Lung (tissue), 11 donors: ENCODE measurements at regions not wholly inside any gene's neighbourhood (a gene's known extent, or its start where the extent isn't known, plus 50 kb on each side); places are given as distances from the start of the nearest gene placed in this dataset.
"Not testable (repeated sequence)": the region's sequence is repeated elsewhere in the genome, so short reads cannot be mapped to it uniquely, and the experiment has no call there.

Source experiments
- ATAC-seq: fragments of 200-7000 bp; cut with Tn5 transposase; one replicate; pipeline ENCODE4 v1.9.1; 2020; ENCODE audit warnings: moderate number of reproducible peaks; ENCODE audit not compliant: insufficient read depth, low FRiP score
- DNase-seq, 3 donors: peaks; one replicate each; pipeline ENCODE4 v3.0.0-alpha.2; 2013 to 2017
- H3K27ac ChIP-seq, 2 donors: one replicate each; pipeline ENCODE4 v1.5.1; 2013; ENCODE audit warnings: mild to moderate bottlenecking in 2 of 2, moderate library complexity in 2 of 2, control low read depth in 1 of 2, inconsistent platforms in 1 of 2, low read depth in 1 of 2, low read length in 1 of 2
- H3K27me3 ChIP-seq, 3 donors: one replicate each; pipeline ENCODE4 v1.5.1; 2013; ENCODE audit warnings: low read length in 2 of 3; ENCODE audit not compliant: control insufficient read depth in 3 of 3, insufficient read depth in 3 of 3
- H3K36me3 ChIP-seq, 4 donors: one replicate each; pipeline ENCODE4 v1.5.1; 2013; ENCODE audit warnings: low read length in 4 of 4, mild to moderate bottlenecking in 1 of 4, moderate library complexity in 1 of 4; ENCODE audit not compliant: control insufficient read depth in 4 of 4, insufficient read depth in 4 of 4
- H3K4me1 ChIP-seq, 5 donors: one replicate each; pipeline ENCODE4 v1.5.1; 2013; ENCODE audit warnings: low read length in 5 of 5, mild to moderate bottlenecking in 2 of 5, moderate library complexity in 1 of 5; ENCODE audit not compliant: control insufficient read depth in 5 of 5, insufficient read depth in 5 of 5
- H3K4me3 ChIP-seq: one replicate; pipeline ENCODE4 v1.5.1; 2013; ENCODE audit warnings: mild to moderate bottlenecking, control low read depth, moderate library complexity
- H3K9ac ChIP-seq, 2 donors: one replicate each; pipeline ENCODE4 v1.5.1; 2013; ENCODE audit warnings: low read length in 2 of 2, control low read depth in 1 of 2; ENCODE audit not compliant: insufficient read depth in 1 of 2
- H3K9me3 ChIP-seq, 4 donors: one replicate each; pipeline ENCODE4 v1.5.1; 2013; ENCODE audit warnings: low read length in 3 of 4, mild to moderate bottlenecking in 1 of 4, moderate library complexity in 1 of 4; ENCODE audit not compliant: control insufficient read depth in 4 of 4, insufficient read depth in 3 of 4
- WGBS, 2 donors: extraction: QIAGEN DNeasy Blood & Tissue Kit; methylation state at CpG; one replicate each; pipeline ENCODE4 v1.1.7; 2013; 5-methylcytosine and 5-hydroxymethylcytosine counted together
- TF ChIP-seq, protein P1 (sequence below): IDR thresholded peaks from 2 replicates; pipeline ENCODE4 v1.5.1; 2012; ENCODE audit warnings: mild to moderate bottlenecking; ENCODE audit errors: control extremely low read depth, extremely low read depth
- donor health status: control.
- donor health status: control.
- donor health status: Bipolar disorder and iron deficiency.
- donor health status: healthy.
- donor health status: DM: yes; HTN: yes; CAD: no.

- Histone ChIP-seq H3K9ac (no peak overlapping the region), H3K36me3 (no peaks in the 10 kb centered on the region), H3K9me3 (peaks cover 0 to 2% (median 0%) of the 10 kb centered on the region in 4 donors), H3K27ac (no peak overlapping the region), H3K4me1 (peaks cover 4 to 74% (median 20%) of the 10 kb centered on the region in 5 donors), H3K27me3 (no peaks in the 10 kb centered on the region), H3K4me3 (no peak overlapping the region)
- WGBS, 2 donors: 88 to 95% methylated on average over 7 of the region's 7 CpGs
- no peak for DNase-seq
- TF ChIP-seq, protein P1, sequence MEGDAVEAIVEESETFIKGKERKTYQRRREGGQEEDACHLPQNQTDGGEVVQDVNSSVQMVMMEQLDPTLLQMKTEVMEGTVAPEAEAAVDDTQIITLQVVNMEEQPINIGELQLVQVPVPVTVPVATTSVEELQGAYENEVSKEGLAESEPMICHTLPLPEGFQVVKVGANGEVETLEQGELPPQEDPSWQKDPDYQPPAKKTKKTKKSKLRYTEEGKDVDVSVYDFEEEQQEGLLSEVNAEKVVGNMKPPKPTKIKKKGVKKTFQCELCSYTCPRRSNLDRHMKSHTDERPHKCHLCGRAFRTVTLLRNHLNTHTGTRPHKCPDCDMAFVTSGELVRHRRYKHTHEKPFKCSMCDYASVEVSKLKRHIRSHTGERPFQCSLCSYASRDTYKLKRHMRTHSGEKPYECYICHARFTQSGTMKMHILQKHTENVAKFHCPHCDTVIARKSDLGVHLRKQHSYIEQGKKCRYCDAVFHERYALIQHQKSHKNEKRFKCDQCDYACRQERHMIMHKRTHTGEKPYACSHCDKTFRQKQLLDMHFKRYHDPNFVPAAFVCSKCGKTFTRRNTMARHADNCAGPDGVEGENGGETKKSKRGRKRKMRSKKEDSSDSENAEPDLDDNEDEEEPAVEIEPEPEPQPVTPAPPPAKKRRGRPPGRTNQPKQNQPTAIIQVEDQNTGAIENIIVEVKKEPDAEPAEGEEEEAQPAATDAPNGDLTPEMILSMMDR: no peak
- no peak for ATAC-seq
These were observed 124.6 kb downstream of the COPS8 start for GRCh38 chr2:237210297-237210696.

DNA sequence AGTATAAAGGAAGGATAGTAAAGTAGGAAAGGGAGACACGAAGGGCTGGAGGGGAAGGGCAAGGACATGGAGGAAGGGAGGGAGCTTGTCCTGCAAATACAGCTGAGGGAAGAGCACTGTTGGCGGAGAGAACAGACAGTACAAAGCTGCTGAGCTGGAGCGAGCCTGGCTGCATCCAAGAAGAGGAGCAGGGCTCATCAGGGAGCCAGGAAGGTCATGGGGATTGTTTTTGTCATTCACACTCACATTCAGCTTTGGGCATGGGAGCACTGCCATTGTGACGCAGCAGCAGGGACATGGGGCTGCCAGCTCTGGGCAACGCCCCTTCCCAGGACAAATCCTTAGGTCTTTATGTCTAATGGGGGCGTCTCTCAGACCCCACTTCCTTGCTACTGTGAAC lies 125.1 kb downstream of the COPS8 start:
- Histone ChIP-seq H3K27me3 (no peaks in the 10 kb centered on the region), H3K36me3 (no peaks in the 10 kb centered on the region), H3K9me3 (peaks cover 0 to 2% (median 0%) of the 10 kb centered on the region in 4 donors), H3K4me1 (peaks cover 4 to 71% (median 16%) of the 10 kb centered on the region in 5 donors), H3K27ac (no peak overlapping the region), H3K9ac (no peak overlapping the region), H3K4me3 (no peak overlapping the region)
- 64 to 66% methylated on average over 6 of the region's 6 CpGs for WGBS, 2 donors
- no peak for DNase-seq
- ATAC-seq: no peak
- TF ChIP-seq, protein P1: no peak

- peak overlapping the region in 1 of 2 donors; percentile 51 for H3K27ac ChIP-seq
- peak overlapping the region in 1 of 2 donors; percentile 53 for H3K9ac ChIP-seq
These were observed 126.9 kb downstream of the COPS8 start for GRCh38 chr2:237212356-237213279.

GRCh38 chr2:237213315-237214022 lies 127.8 kb downstream of the COPS8 start:
- no peak overlapping the region for H3K4me3 ChIP-seq
- H3K27me3 ChIP-seq: no peaks in the 10 kb centered on the region
- H3K36me3 ChIP-seq: no peaks in the 10 kb centered on the region
- peak; percentile 92 to 98 (median 97) for DNase-seq
- peaks cover 0 to 2% (median 0%) of the 10 kb centered on the region in 4 donors for H3K9me3 ChIP-seq
- H3K4me1 ChIP-seq: peaks cover 0 to 50% (median 15%) of the 10 kb centered on the region in 5 donors
- peak overlapping the region in 1 of 2 donors; percentile 13 for H3K27ac ChIP-seq
- peak; percentile 66 for ATAC-seq
- peak overlapping the region in 1 of 2 donors; percentile 53 for H3K9ac ChIP-seq
- TF ChIP-seq, protein P1: no peak
- WGBS, 2 donors: 77 to 81% methylated on average over 10 of the region's 10 CpGs

More at GRCh38 chr2:237212356-237213279, 126.9 kb downstream of the COPS8 start:
- not testable (repeated sequence) for H3K36me3 ChIP-seq, H3K27me3 ChIP-seq, H3K9me3 ChIP-seq, H3K4me3 ChIP-seq, DNase-seq, ATAC-seq
- peaks cover 0 to 55% (median 15%) of the 10 kb centered on the region in 5 donors for H3K4me1 ChIP-seq
- WGBS, 2 donors: 95% methylated on average over 9 of the region's 9 CpGs
